ENCODE measurements at regions not wholly inside any gene's neighbourhood (a gene's known extent, or its start where the extent isn't known, plus 50 kb on each side); places are given as distances from the start of the nearest gene placed in this dataset.

GRCh38 chr1:221013691-221014660, 134.7 kb downstream of the HLX start:
- Mint-ChIP-seq H3K36me3 (peaks cover 0 to 3% of the 10 kb centered on the region in 2 donors), H3K4me1 (peaks cover 37% of the 10 kb centered on the region), H3K4me3 (peak overlapping the region in 1 of 2 donors; percentile 56), H3K27me3 (ENCODE audit: low read depth in 3 of 3) (peaks cover 2 to 9% (median 3%) of the 10 kb centered on the region in 3 donors), H3K9me3 (peaks cover 0 to 2% (median 0%) of the 10 kb centered on the region in 7 donors), H3K27ac (peak overlapping the region in 4 of 7 donors; percentile 44 to 66 (median 58))
- H3K4me1 ChIP-seq (ENCODE audit: control insufficient read depth in 1 of 2, insufficient read depth in 2 of 2, low read length in 2 of 2): peaks cover 30 to 35% of the 10 kb centered on the region in 2 donors
- peak overlapping the region; percentile 19 for H3K4me2 ChIP-seq (replicated peaks; ENCODE audit: extremely low read depth, low read length, poor library complexity, severe bottlenecking)
- DNase-seq: peak in 2 of 3 donors; percentile 21 to 23
- H3K27ac ChIP-seq (ENCODE audit: low read depth in 1 of 2, low read length in 2 of 2): no peak overlapping the region
- intact Hi-C loops (cut with micrococcal nuclease): loop anchor here (5.0 to 10.0 kb wide), 2 partner anchors 51 to 58 kb away; no protein-coding TSS in a partner anchor
- H3K27me3 ChIP-seq (ENCODE audit: control insufficient read depth in 2 of 2, insufficient read depth in 2 of 2, low read length in 2 of 2): no peaks in the 10 kb centered on the region
- H3K36me3 ChIP-seq (replicated peaks in 1 of 2; ENCODE audit: control insufficient read depth in 1 of 2, insufficient read depth in 2 of 2, low read length in 2 of 2): no peaks in the 10 kb centered on the region
- H3K9me3 ChIP-seq (replicated peaks in 1 of 2; ENCODE audit: control insufficient read depth in 1 of 2, insufficient read depth in 1 of 2, low read length in 2 of 2): no peaks in the 10 kb centered on the region
- TF ChIP-seq, protein P1, sequence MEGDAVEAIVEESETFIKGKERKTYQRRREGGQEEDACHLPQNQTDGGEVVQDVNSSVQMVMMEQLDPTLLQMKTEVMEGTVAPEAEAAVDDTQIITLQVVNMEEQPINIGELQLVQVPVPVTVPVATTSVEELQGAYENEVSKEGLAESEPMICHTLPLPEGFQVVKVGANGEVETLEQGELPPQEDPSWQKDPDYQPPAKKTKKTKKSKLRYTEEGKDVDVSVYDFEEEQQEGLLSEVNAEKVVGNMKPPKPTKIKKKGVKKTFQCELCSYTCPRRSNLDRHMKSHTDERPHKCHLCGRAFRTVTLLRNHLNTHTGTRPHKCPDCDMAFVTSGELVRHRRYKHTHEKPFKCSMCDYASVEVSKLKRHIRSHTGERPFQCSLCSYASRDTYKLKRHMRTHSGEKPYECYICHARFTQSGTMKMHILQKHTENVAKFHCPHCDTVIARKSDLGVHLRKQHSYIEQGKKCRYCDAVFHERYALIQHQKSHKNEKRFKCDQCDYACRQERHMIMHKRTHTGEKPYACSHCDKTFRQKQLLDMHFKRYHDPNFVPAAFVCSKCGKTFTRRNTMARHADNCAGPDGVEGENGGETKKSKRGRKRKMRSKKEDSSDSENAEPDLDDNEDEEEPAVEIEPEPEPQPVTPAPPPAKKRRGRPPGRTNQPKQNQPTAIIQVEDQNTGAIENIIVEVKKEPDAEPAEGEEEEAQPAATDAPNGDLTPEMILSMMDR (IDR thresholded peaks at IDR 0.05): no peak
- no peak overlapping the region for H3K9ac ChIP-seq (ENCODE audit: insufficient read depth, low read length, poor library complexity, severe bottlenecking)
- H4K20me1 ChIP-seq (ENCODE audit: insufficient read depth, low read length): no peaks in the 10 kb centered on the region
- H3K79me2 ChIP-seq (ENCODE audit: insufficient read depth, low read length): no peaks in the 10 kb centered on the region
- no peak overlapping the region for H2AFZ ChIP-seq (ENCODE audit: insufficient read depth, low read depth, low read length, poor library complexity, severe bottlenecking)
- WGBS (ENCODE audit: insufficient coverage): no CpG with 5 or more reads among the region's 3 CpGs
- no peak overlapping the region for H3K4me3 ChIP-seq (replicated peaks in 1 of 3; ENCODE audit: low read depth in 2 of 3, low read length in 3 of 3)

- Histone ChIP-seq H3K4me3 (replicated peaks in 1 of 3; ENCODE audit: low read depth in 2 of 3, low read length in 3 of 3) (no peak overlapping the region), H3K27me3 (ENCODE audit: control insufficient read depth in 2 of 2, insufficient read depth in 2 of 2, low read length in 2 of 2) (no peaks in the 10 kb centered on the region), H3K4me1 (ENCODE audit: control insufficient read depth in 1 of 2, insufficient read depth in 2 of 2, low read length in 2 of 2) (peaks cover 30 to 35% of the 10 kb centered on the region in 2 donors), H3K9me3 (replicated peaks in 1 of 2; ENCODE audit: control insufficient read depth in 1 of 2, insufficient read depth in 1 of 2, low read length in 2 of 2) (no peaks in the 10 kb centered on the region), H3K36me3 (replicated peaks in 1 of 2; ENCODE audit: control insufficient read depth in 1 of 2, insufficient read depth in 2 of 2, low read length in 2 of 2) (no peaks in the 10 kb centered on the region), H2AFZ (ENCODE audit: insufficient read depth, low read depth, low read length, poor library complexity, severe bottlenecking) (no peak overlapping the region), H3K9ac (ENCODE audit: insufficient read depth, low read length, poor library complexity, severe bottlenecking) (no peak overlapping the region), H3K79me2 (ENCODE audit: insufficient read depth, low read length) (no peaks in the 10 kb centered on the region), H3K27ac (ENCODE audit: low read depth in 1 of 2, low read length in 2 of 2) (no peak overlapping the region), H3K4me2 (replicated peaks; ENCODE audit: extremely low read depth, low read length, poor library complexity, severe bottlenecking) (no peak overlapping the region), H4K20me1 (ENCODE audit: insufficient read depth, low read length) (no peaks in the 10 kb centered on the region)
- H3K36me3 Mint-ChIP-seq: peaks cover 0 to 3% of the 10 kb centered on the region in 2 donors
- peaks cover 37% of the 10 kb centered on the region for H3K4me1 Mint-ChIP-seq
- peak overlapping the region in 1 of 7 donors; percentile 81 for H3K27ac Mint-ChIP-seq
- peaks cover 2 to 9% (median 3%) of the 10 kb centered on the region in 3 donors for H3K27me3 Mint-ChIP-seq (ENCODE audit: low read depth in 3 of 3)
- H3K9me3 Mint-ChIP-seq: peaks cover 0 to 2% (median 0%) of the 10 kb centered on the region in 7 donors
- 92% methylated on average over 3 of the region's 5 CpGs for WGBS (ENCODE audit: insufficient coverage)
- TF ChIP-seq, protein P1 (IDR thresholded peaks at IDR 0.05): no peak
- DNase-seq: no peak
- H3K4me3 Mint-ChIP-seq: no peak overlapping the region
- intact Hi-C loops (cut with micrococcal nuclease): loop anchor here in 1 of 2 donors (10.0 kb wide), 1 partner anchor 50 kb away; no protein-coding TSS in a partner anchor
Measured at GRCh38 chr1:221015159-221015790, 136.0 kb downstream of the HLX start.

Measured in CD14-positive monocyte (primary cell).